SK-N-SH (cell line): ENCODE measurements at regions not wholly inside any gene's neighbourhood (a gene's known extent, or its start where the extent isn't known, plus 50 kb on each side); places are given as distances from the start of the nearest gene placed in this dataset.

Experiments used
- CTCF ChIA-PET: fragments of 300-600, 350-600 bp; formaldehyde crosslinking; extraction: SDS; loops from one replicate; lab custom pipeline; 2021; lab: Yijun Ruan, JAX
- POLR2A ChIA-PET: fragments of 350-600 bp; sonication (Branson Sonifier 250); formaldehyde crosslinking; extraction: SDS; loops from one replicate; lab custom pipeline; 2020; ENCODE audit warnings: antibody characterized with exemption, inconsistent platforms; lab: Yijun Ruan, JAX
- DNase-seq: peaks from one replicate; pipeline ENCODE4 v3.0.0; 2012
- H2AFZ ChIP-seq: fragments of 200-600 bp; sonication (generic); 2 replicates; pipeline ENCODE4 v1.8.1; 2016; ENCODE audit warnings: antibody characterized with exemption, mild to moderate bottlenecking, low read depth
- H3F3A ChIP-seq: fragments of 200-600 bp; sonication (generic); replicated peaks from 2 replicates; pipeline ENCODE3; 2016; ENCODE audit warnings: antibody characterized with exemption, mild to moderate bottlenecking; ENCODE audit not compliant: insufficient read depth
- H3K27ac ChIP-seq, 2 experiments: fragments of 200-500 bp in 1 of 2; fragments of 200-600 bp in 1 of 2; sonication (Bioruptor generic) in 1 of 2; sonication (generic), shearing (Covaris generic) in 1 of 2; 2 replicates each; pipeline versions ENCODE4 v1.5.1 to v1.6.1; 2014 to 2016; ENCODE audit warnings: low read depth in 2 of 2, inconsistent platforms in 1 of 2, low read length in 1 of 2, mild to moderate bottlenecking in 1 of 2, mixed read lengths in 1 of 2
- H3K27me3 ChIP-seq: fragments of 200-600 bp; sonication (generic), shearing (Covaris generic); 2 replicates; pipeline ENCODE4 v1.6.1; 2016; ENCODE audit warnings: mixed run types; ENCODE audit not compliant: insufficient read depth
- H3K36me3 ChIP-seq, 2 experiments: fragments of 200-500 bp in 1 of 2; fragments of 200-600 bp in 1 of 2; sonication (Bioruptor generic) in 1 of 2; sonication (generic) in 1 of 2; replicated peaks in 1 of 2; 2 replicates each; pipeline versions ENCODE3 to v1.5.1; 2014 to 2016; ENCODE audit warnings: low read length in 1 of 2, mild to moderate bottlenecking in 1 of 2; ENCODE audit not compliant: insufficient read depth in 2 of 2, control insufficient read depth in 1 of 2
- H3K4me1 ChIP-seq, 2 experiments: fragments of 200-500 bp in 1 of 2; fragments of 200-600 bp in 1 of 2; sonication (Bioruptor generic) in 1 of 2; sonication (generic), shearing (Covaris generic) in 1 of 2; 2 replicates each; pipeline versions ENCODE4 v1.5.1 to v1.6.1; 2014 to 2016; ENCODE audit warnings: low read depth in 1 of 2, low read length in 1 of 2, mixed run types in 1 of 2; ENCODE audit not compliant: insufficient read depth in 2 of 2, control insufficient read depth in 1 of 2
- H3K4me2 ChIP-seq: fragments of 200-600 bp; sonication (generic), shearing (Covaris generic); 2 replicates; pipeline ENCODE4 v1.6.1; 2017; ENCODE audit warnings: mixed run types
- H3K4me3 ChIP-seq, 2 experiments: fragments of 200-500 bp in 1 of 2; fragments of 200-600 bp in 1 of 2; sonication (Bioruptor generic) in 1 of 2; sonication (generic), shearing (Covaris generic) in 1 of 2; 2 replicates each; pipeline versions ENCODE4 v1.5.1 to v1.8.1; 2014 to 2016; ENCODE audit warnings: low read depth in 2 of 2, inconsistent platforms in 1 of 2, low read length in 1 of 2, mild to moderate bottlenecking in 1 of 2, mixed read lengths in 1 of 2, moderate library complexity in 1 of 2
- H3K79me2 ChIP-seq: fragments of 200-600 bp; sonication (generic); 2 replicates; pipeline ENCODE4 v1.8.1; 2017; ENCODE audit warnings: mild to moderate bottlenecking; ENCODE audit not compliant: insufficient read depth
- H3K9ac ChIP-seq: fragments of 200-600 bp; sonication (generic); 2 replicates; pipeline ENCODE4 v1.6.1; 2017; ENCODE audit warnings: mixed run types
- H3K9me2 ChIP-seq: fragments of 200-600 bp; sonication (generic); 2 replicates; pipeline ENCODE4 v1.6.1; 2017; ENCODE audit warnings: mixed run types
- H3K9me3 ChIP-seq: fragments of 200-600 bp; sonication (generic); 2 replicates; pipeline ENCODE4 v1.6.1; 2017; ENCODE audit warnings: mixed run types, mild to moderate bottlenecking, moderate library complexity
- H4K20me1 ChIP-seq: fragments of 200-600 bp; sonication (generic); 2 replicates; pipeline ENCODE4 v1.6.1; 2017; ENCODE audit warnings: mild to moderate bottlenecking, mixed run types; ENCODE audit not compliant: insufficient read depth
- CHD2 ChIP-seq: fragments of 150-350 bp; IDR thresholded peaks from 2 replicates; pipeline ENCODE4 v1.6.1; 2018; ENCODE audit warnings: low read length; ENCODE audit not compliant: partially characterized antibody
- CTCF ChIP-seq: fragments of 200-600 bp; sonication (generic); IDR thresholded peaks from 2 replicates; pipeline ENCODE4 v1.6.1; 2017; ENCODE audit warnings: antibody characterized with exemption, mild to moderate bottlenecking, moderate library complexity
- EP300 ChIP-seq, 2 experiments: IDR thresholded peaks; 2 replicates each; pipeline versions ENCODE4 v1.4.0 to v1.6.1; 2012; ENCODE audit warnings: borderline replicate concordance in 1 of 2, low read depth in 1 of 2, low read length in 1 of 2
- FOXJ3 ChIP-seq: sonication (generic); formaldehyde crosslinking; IDR thresholded peaks from 2 replicates; pipeline ENCODE4 v1.5.1; 2020; ENCODE audit warnings: mild to moderate bottlenecking, missing genetic modification reagents
- FOXM1 ChIP-seq: IDR thresholded peaks from 2 replicates; pipeline ENCODE4 v1.4.0; 2012; ENCODE audit warnings: low read depth, mild to moderate bottlenecking
- GABPA ChIP-seq: IDR thresholded peaks from 2 replicates; pipeline ENCODE4 v1.4.0; 2012; ENCODE audit warnings: low read depth, mild to moderate bottlenecking
- JUND ChIP-seq: IDR thresholded peaks from 2 replicates; pipeline ENCODE4 v1.4.0; 2012
- MEF2A ChIP-seq: IDR thresholded peaks from 2 replicates; pipeline ENCODE4 v1.4.0; 2012; ENCODE audit warnings: low read depth, borderline replicate concordance
- MXI1 ChIP-seq: IDR thresholded peaks from 2 replicates; pipeline ENCODE4 v1.6.1; 2012; ENCODE audit warnings: mild to moderate bottlenecking, low read depth, low read length, improper control_type of control experiment
- NRF1 ChIP-seq: IDR thresholded peaks from 2 replicates; pipeline ENCODE4 v1.6.1; 2012; ENCODE audit warnings: low read depth, mild to moderate bottlenecking, low read length
- POLR2AphosphoS5 ChIP-seq: IDR thresholded peaks from 2 replicates; pipeline ENCODE4 v1.6.1; 2012; ENCODE audit warnings: low read depth, low read length
- RAD21 ChIP-seq: IDR thresholded peaks from 2 replicates; pipeline ENCODE4 v1.6.1; 2012; ENCODE audit warnings: mild to moderate bottlenecking, low read length
- RFX5 ChIP-seq: IDR thresholded peaks from 2 replicates; pipeline ENCODE4 v1.6.1; 2012; ENCODE audit warnings: mild to moderate bottlenecking, improper control_type of control experiment, low read length
- SIN3A ChIP-seq: IDR thresholded peaks from 2 replicates; pipeline ENCODE4 v1.6.1; 2012; ENCODE audit warnings: low read depth, mild to moderate bottlenecking, low read length, moderate library complexity, borderline replicate concordance
- TAF1 ChIP-seq: IDR thresholded peaks from 2 replicates; pipeline ENCODE4 v1.6.1; 2012; ENCODE audit warnings: low read depth, mild to moderate bottlenecking, low read length, moderate library complexity, borderline replicate concordance
- TEAD4 ChIP-seq: IDR thresholded peaks from 2 replicates; pipeline ENCODE4 v1.4.0; 2012; ENCODE audit warnings: mild to moderate bottlenecking, borderline replicate concordance; ENCODE audit not compliant: insufficient read depth
- USF1 ChIP-seq: IDR thresholded peaks from 2 replicates; pipeline ENCODE4 v1.4.0; 2012; ENCODE audit warnings: low read depth, borderline replicate concordance
- WGBS: methylation state at CpG from one replicate; pipeline ENCODE4 v1.1.6; 2017; ENCODE audit warnings: low lambda C conversion rate; 5-methylcytosine and 5-hydroxymethylcytosine counted together
- TF ChIP-seq, protein P1 (sequence below): IDR thresholded peaks from 2 replicates; pipeline ENCODE4 v1.4.0; 2012; ENCODE audit warnings: low read depth
- TF ChIP-seq, protein P2 (sequence below): IDR thresholded peaks from 2 replicates; pipeline ENCODE4 v1.6.1; 2012; ENCODE audit warnings: mild to moderate bottlenecking, low read depth, low read length, moderate library complexity
- TF ChIP-seq, protein P3 (sequence below): IDR thresholded peaks from 2 replicates; pipeline ENCODE4; 2012
- TF ChIP-seq, protein P4 (sequence below): fragments of 150-350 bp; IDR thresholded peaks from 2 replicates; pipeline ENCODE4 v1.6.1; 2017; ENCODE audit warnings: antibody characterized with exemption, low read length, low read depth, borderline replicate concordance

GRCh38 chr4:179325181-179325580 lies 1882.9 kb upstream of the AGA start:
- Histone ChIP-seq H3K4me2 (no peak overlapping the region), H3K36me3 (no peaks in the 10 kb centered on the region), H3K4me1 (no peaks in the 10 kb centered on the region), H3K4me3 (no peak overlapping the region), H3K27me3 (no peaks in the 10 kb centered on the region), H2AFZ (no peak overlapping the region), H3K9me3 (no peaks in the 10 kb centered on the region), H3K9me2 (no peaks in the 10 kb centered on the region), H3K27ac (no peak overlapping the region), H3F3A (no peaks in the 10 kb centered on the region), H4K20me1 (no peaks in the 10 kb centered on the region), H3K9ac (no peak overlapping the region), H3K79me2 (no peaks in the 10 kb centered on the region)
- DNase-seq, result no peak
- TF ChIP-seq MEF2A (no peak), MXI1 (no peak), RFX5 (no peak), POLR2AphosphoS5 (no peak), RAD21 (no peak), EP300 (IDR thresholded peaks at IDR 0.05; ENCODE audit: borderline replicate concordance in 1 of 2, low read depth in 1 of 2, low read length in 1 of 2) (no peak), TAF1 (no peak), TEAD4 (no peak), FOXM1 (no peak), JUND (no peak)
- POLR2A ChIA-PET, result no interaction called here
- WGBS, result 8% methylated on average over 2 of the region's 2 CpGs
- CTCF ChIA-PET, result no interaction called here

- no peaks in the 10 kb centered on the region for H3K9me2 ChIP-seq
- no peaks in the 10 kb centered on the region for H3K9me3 ChIP-seq
- no peak overlapping the region for H3K4me3 ChIP-seq
- ChIA-PET POLR2A (no interaction called here), CTCF (no interaction called here)
- H3K4me2 ChIP-seq, result no peak overlapping the region
- no peak overlapping the region for H3K9ac ChIP-seq
- no peak for DNase-seq
- 4% methylated on average over 5 of the region's 8 CpGs for WGBS
- no peaks in the 10 kb centered on the region for H3K27me3 ChIP-seq
- no peaks in the 10 kb centered on the region for H4K20me1 ChIP-seq
- H3K27ac ChIP-seq, result no peak overlapping the region
- no peaks in the 10 kb centered on the region for H3F3A ChIP-seq
- H2AFZ ChIP-seq, result no peak overlapping the region
- H3K4me1 ChIP-seq, result no peaks in the 10 kb centered on the region
- no peaks in the 10 kb centered on the region for H3K36me3 ChIP-seq
- H3K79me2 ChIP-seq, result no peaks in the 10 kb centered on the region
- TF ChIP-seq, protein P1, sequence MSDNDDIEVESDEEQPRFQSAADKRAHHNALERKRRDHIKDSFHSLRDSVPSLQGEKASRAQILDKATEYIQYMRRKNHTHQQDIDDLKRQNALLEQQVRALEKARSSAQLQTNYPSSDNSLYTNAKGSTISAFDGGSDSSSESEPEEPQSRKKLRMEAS, result no peak
- TF ChIP-seq NRF1 (no peak), CTCF (no peak), FOXM1 (no peak), JUND (no peak), SIN3A (no peak), CHD2 (no peak), USF1 (no peak), GABPA (no peak), FOXJ3 (CRISPR knock-in tag) (no peak), MEF2A (no peak), MXI1 (no peak), EP300 (IDR thresholded peaks at IDR 0.05; ENCODE audit: borderline replicate concordance in 1 of 2, low read depth in 1 of 2, low read length in 1 of 2) (no peak)
- TF ChIP-seq, protein P2, sequence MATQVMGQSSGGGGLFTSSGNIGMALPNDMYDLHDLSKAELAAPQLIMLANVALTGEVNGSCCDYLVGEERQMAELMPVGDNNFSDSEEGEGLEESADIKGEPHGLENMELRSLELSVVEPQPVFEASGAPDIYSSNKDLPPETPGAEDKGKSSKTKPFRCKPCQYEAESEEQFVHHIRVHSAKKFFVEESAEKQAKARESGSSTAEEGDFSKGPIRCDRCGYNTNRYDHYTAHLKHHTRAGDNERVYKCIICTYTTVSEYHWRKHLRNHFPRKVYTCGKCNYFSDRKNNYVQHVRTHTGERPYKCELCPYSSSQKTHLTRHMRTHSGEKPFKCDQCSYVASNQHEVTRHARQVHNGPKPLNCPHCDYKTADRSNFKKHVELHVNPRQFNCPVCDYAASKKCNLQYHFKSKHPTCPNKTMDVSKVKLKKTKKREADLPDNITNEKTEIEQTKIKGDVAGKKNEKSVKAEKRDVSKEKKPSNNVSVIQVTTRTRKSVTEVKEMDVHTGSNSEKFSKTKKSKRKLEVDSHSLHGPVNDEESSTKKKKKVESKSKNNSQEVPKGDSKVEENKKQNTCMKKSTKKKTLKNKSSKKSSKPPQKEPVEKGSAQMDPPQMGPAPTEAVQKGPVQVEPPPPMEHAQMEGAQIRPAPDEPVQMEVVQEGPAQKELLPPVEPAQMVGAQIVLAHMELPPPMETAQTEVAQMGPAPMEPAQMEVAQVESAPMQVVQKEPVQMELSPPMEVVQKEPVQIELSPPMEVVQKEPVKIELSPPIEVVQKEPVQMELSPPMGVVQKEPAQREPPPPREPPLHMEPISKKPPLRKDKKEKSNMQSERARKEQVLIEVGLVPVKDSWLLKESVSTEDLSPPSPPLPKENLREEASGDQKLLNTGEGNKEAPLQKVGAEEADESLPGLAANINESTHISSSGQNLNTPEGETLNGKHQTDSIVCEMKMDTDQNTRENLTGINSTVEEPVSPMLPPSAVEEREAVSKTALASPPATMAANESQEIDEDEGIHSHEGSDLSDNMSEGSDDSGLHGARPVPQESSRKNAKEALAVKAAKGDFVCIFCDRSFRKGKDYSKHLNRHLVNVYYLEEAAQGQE, result no peak
- TF ChIP-seq, protein P3, sequence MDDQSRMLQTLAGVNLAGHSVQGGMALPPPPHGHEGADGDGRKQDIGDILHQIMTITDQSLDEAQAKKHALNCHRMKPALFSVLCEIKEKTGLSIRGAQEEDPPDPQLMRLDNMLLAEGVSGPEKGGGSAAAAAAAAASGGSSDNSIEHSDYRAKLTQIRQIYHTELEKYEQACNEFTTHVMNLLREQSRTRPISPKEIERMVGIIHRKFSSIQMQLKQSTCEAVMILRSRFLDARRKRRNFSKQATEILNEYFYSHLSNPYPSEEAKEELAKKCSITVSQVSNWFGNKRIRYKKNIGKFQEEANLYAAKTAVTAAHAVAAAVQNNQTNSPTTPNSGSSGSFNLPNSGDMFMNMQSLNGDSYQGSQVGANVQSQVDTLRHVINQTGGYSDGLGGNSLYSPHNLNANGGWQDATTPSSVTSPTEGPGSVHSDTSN, result no peak
- TF ChIP-seq, protein P4, sequence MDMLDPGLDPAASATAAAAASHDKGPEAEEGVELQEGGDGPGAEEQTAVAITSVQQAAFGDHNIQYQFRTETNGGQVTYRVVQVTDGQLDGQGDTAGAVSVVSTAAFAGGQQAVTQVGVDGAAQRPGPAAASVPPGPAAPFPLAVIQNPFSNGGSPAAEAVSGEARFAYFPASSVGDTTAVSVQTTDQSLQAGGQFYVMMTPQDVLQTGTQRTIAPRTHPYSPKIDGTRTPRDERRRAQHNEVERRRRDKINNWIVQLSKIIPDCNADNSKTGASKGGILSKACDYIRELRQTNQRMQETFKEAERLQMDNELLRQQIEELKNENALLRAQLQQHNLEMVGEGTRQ, result no peak
Observed at GRCh38 chr4:179328627-179329026, 1886.4 kb upstream of the AGA start.
